GM21423 (cell line): ENCODE measurements at regions not wholly inside any gene's neighbourhood (a gene's known extent, or its start where the extent isn't known, plus 50 kb on each side); places are given as distances from the start of the nearest gene placed in this dataset.
"Not testable (repeated sequence)": the region's sequence is repeated elsewhere in the genome, so short reads cannot be mapped to it uniquely, and the experiment has no call there.

Source experiments
- ATAC-seq: cut with Tn5 transposase; IDR thresholded peaks from one replicate; pipeline ENCODE4 v1.9.1; 2021; ENCODE audit warnings: mild to moderate bottlenecking, moderate library complexity; ENCODE audit not compliant: unreplicated experiment

DNA sequence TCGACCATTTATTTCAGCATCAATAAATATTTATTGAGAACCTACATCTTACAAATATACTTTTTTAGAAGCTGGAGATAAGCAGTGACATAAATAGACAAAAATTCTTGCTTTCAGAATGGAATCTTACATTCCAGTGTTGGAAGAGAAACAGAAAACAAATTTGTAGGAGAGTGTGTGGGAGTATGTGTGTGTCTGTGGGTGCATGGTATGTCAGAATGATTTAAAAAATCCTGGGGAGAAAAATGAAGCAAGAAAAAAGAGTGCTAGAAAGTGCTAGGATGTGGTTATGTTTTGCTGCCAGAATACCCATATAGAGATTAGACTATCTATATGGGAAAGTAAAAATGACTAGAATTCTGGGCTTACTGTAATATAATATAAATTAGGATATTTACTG lies 561.7 kb upstream of the SGO1 start:
- ATAC-seq = no peak

DNA sequence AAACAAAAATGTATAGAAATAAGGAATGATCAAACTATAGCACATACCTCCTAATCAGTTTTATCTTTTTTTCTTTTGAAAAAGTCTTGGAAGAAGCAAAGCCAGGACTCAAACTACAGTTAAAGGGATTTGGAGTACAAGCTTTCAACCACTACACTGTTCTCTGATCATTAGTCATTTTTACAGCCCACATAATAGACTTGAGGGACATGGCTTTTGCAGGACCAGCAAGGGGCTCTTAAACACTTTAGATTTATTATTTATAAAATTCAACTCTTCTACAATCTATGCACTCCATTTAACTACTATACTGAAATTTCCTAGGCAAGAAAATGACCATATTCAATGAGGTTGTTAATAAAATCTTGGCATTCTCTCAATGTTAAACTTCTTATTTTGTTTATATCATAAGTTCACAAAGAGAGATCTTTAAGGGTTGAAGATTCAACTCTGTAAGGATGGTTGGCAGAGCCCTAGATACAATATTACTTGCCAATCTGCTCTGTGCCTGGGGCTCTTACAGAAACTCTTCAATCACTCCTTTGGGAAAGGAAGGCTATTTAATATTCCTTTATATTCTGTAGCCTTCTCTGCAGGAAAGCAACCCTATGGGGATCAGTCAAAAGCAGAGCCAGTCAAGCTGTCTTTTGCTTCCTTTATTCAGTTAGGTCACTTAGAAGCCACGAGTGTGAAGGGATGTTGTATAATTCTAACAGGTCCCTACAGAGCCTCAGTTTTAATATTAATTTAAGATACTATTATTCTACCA lies 557.7 kb upstream of the SGO1 start:
- ATAC-seq = no peak

GRCh38 chr3:20742903-20743552 lies 557.0 kb upstream of the SGO1 start:
- ATAC-seq = no peak

GRCh38 chr3:20741381-20741780 lies 555.4 kb upstream of the SGO1 start:
- no peak for ATAC-seq

DNA sequence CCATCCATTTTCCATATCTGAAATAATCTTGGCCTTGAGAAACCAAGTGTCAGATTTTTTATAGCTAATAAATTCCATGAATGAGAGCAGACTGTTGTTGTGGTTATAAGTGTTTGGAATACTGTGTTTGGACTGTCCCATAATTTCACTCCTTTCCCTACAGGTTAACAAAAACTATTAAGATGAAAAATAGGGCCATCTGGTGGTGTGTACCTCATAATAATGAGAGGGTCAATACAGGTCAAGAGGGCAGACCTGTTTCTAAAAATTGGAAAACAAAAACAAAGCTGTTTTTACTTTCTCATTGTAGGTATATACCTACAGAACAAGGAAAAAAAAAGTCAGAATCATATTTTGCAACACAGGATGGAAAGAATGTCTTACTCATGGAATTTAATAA lies 553.8 kb upstream of the SGO1 start:
- ATAC-seq = no peak

DNA sequence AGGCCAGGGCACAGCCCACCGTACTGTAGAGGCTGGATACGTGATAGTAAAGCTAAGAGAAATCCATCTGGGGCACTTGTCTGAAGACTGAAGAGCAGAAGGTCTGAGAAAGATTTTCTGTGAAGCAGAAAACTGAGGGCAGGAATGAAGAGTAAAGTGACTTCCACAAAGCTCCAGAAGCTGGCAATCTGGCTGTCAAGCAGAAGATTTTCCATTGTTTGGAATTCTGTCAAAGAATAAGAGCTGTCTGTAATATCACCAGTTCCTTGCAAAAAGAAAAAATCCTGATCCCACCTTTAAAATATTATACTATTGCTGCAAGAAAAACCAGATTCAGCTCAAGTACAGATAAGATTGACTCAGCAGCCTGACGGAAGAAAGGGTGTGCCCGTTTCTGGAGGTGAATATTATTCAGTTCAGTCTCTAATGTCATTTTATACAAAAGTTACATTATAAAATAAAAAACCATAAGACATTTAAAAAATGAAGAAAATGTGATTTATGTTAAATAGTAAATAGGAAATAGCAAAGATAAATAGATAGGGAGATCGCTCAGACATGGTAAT lies 550.4 kb upstream of the SGO1 start:
- ATAC-seq = no peak

DNA sequence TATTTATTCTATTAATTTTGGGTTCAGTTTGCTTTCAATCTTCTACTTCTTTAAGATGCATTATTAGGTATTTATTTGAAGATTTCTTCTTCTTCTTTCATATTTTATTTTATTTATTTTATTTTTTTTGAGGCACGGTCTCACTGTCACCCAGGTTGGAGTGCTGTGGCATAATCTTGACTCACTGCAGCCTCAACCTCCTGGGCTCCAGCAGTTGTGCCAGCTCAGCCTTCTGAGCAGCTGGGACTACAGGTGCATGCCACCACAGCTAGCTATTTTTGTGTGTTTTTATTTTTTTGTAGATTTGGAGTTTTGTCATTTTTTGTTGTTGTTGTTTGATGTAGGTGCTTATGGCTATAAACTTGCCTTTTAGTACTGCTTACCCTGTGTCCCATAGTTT lies 543.2 kb upstream of the SGO1 start:
- no peak for ATAC-seq

DNA sequence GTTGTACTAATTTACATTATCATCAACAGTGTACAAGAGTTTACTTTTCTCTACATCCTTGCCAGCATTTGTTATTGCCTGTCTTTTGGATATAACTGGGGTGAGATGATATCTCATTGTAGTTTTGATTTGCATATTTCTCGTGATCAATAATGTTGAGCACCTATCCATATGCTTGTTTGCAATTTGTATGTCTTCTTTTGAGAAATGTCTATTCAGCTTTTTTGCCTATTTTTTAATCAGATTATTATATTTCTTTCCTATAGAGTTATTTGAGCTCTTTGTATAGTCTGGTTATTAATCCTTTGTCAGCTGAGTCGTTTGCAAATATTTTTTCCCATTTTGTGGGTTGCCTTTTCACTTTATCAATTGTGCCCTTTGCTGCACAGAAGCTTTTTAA lies 540.8 kb upstream of the SGO1 start:
- no peak for ATAC-seq

DNA sequence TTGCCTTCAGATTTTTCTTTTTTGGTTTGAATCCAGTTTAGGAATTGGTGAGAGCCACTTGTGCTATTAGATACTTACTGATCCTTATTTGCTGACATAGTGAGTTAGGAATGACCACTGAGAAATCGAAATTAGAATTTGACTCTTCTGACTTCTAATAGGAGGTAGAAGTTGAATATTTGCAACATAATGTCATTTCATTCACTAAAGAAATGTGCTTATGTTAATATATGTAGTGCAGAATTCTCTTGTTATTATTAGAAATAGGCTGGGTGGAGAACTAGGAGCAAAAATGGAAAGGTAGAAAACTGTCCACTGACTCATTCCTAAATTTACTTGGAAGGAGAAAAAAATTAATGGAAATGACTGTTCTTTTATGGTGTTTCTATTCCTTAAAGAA lies 538.2 kb upstream of the SGO1 start:
- no peak for ATAC-seq

- not testable (repeated sequence) for ATAC-seq
These were observed 530.4 kb upstream of the SGO1 start for GRCh38 chr3:20716425-20716824.

- ATAC-seq = no peak
These were observed 515.6 kb upstream of the SGO1 start for GRCh38 chr3:20701641-20702040.

DNA sequence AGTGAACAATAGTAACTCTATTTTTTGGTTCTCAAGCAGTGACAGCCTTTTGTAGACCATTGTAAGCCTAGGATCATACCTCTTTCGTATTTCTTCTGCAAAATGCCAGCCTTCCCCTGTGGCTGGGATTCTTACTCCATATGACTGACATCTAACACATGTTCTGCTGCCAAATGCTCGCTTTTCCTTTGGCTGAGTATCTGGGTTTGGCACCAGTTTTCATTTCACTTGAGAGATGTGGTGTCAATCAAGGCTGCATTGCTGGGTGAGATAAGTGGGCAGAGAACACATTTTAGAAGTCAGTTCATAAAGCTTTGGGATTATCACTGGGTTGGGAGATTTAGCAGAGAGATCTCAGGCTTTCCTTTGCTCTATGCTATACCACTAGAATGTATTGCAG lies 514.7 kb upstream of the SGO1 start:
- ATAC-seq = no peak

- ATAC-seq = no peak
These were observed 512.9 kb upstream of the SGO1 start for GRCh38 chr3:20698896-20699295.

DNA sequence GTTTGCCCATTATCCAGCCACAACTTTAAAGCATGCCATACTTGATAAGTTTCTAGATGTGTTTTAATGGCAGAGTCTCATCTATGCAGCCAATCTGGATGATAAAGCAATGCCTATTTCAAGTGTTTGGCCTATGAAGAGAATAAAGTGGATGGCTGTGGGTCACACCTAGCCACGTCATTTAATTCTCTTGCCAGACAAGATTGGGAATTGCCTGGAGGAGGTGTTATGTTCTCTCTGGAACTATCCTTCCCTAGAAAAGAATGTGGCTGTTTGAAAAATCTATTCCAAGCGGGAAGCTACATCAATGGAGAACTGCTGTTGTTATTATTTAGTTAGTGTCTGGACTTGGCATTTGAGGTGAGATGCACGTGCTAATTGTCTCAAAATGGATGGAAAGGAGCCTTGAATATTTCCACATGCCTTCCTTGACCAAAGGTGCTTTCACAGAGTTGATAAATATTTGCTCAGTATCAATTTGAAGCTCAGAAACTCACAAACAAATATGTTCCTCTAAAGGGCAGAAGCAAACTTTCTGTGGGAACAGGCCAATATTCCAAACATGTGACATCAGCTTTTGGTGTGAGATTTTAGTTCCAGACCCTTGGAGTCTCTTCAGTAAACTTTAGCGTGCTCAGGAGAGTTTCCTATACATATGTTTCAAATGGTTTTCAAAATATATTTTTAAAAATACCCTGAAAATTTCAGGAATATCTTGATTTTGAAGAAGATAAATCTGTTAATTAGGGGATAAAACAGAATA lies 510.6 kb upstream of the SGO1 start:
- ATAC-seq = no peak

- no peak for ATAC-seq
These were observed 506.7 kb upstream of the SGO1 start for GRCh38 chr3:20692675-20693074.

GRCh38 chr3:20683910-20684309 lies 497.9 kb upstream of the SGO1 start:
- ATAC-seq = no peak

GRCh38 chr3:20682573-20682972 lies 496.6 kb upstream of the SGO1 start:
- ATAC-seq = no peak

DNA sequence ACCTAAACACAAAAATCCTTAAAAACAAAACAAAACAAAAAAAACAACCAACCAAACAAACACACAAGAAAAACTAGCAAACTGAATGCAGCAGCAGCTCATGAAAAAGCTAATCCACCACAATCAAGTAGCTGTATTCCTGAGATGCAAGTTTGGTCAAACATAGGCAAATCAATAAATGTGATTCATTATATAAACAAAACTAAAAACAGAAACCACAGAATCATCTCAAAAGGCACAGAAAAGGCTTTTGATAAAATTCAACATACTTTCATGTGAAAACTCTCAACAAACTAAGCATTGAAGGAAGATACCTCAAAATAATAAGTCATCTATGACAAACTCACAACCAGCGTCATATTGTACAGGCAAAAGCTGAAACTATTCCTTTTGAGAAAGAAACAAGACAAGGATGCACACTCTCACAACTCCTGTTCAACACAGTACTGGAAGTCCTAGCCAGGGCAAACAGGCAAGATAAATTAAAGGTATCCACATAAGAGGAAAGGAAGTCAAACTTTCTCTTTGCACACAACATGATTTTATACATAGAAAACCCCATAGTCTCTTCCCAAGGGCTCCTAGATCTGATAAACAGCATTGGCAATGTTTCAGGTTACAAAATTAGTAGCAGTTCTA lies 495.1 kb upstream of the SGO1 start:
- ATAC-seq = no peak

DNA sequence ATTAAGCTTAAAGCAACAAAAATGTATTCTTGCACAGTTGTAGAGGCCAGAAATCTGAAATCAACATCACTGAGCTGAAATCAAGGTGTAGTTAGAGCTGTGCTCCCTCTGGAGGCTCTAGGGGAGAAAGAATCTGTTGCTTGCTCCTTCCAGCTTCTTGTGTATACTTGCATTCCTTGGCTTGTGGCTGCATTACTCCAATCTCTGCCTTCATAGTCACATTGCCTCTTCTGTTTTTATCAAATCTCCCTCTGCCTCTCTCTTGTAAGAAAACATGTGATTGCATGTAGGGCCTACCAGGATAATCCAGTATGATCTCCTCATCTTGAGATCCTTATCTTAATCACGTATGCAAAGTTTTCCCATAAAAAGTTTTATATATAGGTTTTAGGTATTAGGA lies 487.9 kb upstream of the SGO1 start:
- no peak for ATAC-seq

DNA sequence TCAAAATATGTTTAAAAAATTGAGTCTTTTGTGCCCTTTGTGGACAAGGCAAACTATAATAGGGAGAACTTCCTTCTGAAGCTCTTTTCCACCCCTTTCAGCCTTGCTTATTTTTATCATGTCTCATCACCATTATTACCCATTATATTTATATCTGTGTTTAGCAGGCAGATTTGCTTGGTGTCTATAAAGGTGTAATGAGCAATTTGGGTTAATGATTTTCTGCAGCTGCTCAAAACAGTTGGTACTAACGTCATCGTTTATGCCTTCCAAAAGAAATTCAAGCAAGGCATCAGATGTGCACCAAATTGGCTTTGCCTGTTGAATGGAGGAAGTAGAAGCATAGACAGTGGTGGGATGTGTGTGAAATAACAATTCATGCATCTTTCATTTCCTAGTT lies 483.7 kb upstream of the SGO1 start:
- no peak for ATAC-seq

- no peak for ATAC-seq
These were observed 483.2 kb upstream of the SGO1 start for GRCh38 chr3:20669184-20669583.
